ENCODE measurements at regions not wholly inside any gene's neighbourhood (a gene's known extent, or its start where the extent isn't known, plus 50 kb on each side); places are given as distances from the start of the nearest gene placed in this dataset.

- Histone ChIP-seq H3K27me3 (ENCODE audit: control insufficient read depth, insufficient read depth, low read length) (no peaks in the 10 kb centered on the region), H3K27ac (ENCODE audit: low read depth, low read length) (no peak overlapping the region), H3K4me3 (ENCODE audit: low read depth, low read length) (no peak overlapping the region), H3K9me3 (ENCODE audit: control insufficient read depth, insufficient read depth, low read length) (no peaks in the 10 kb centered on the region)
- DNase-seq (ENCODE audit: low read depth, low spot score), result no peak
- no peak for TF ChIP-seq CTCF (IDR thresholded peaks at IDR 0.05; ENCODE audit: low read depth, low read length)
- POLR2A ChIA-PET, result no interaction called here
- CTCF ChIA-PET, result no interaction called here
Observed at GRCh38 chrX:42725196-42725595, 52.8 kb downstream of the PPP1R2C start.

DNA sequence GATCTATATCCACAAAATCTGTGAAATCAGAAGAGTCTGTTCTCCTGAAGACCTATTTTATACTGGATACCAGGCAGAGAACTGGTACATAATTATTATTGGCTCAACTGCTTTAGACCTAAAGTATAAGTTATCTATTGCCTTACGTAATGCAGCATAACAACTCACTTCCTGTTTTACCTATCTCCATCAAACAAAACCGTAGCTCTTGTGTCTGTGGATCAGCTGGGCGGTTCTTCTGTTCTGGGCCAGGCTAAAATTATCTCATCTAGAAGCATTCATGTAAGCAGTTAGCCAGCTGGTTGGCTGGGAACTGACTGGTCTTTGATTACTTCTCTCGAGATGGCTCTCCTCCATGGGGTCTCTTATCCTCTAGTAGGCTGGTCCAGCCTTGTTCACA, 57.8 kb downstream of the PPP1R2C start:
- no peak overlapping the region for H3K4me3 ChIP-seq (ENCODE audit: low read depth, low read length)
- H3K27ac ChIP-seq (ENCODE audit: low read depth, low read length), result no peak overlapping the region
- no peaks in the 10 kb centered on the region for H3K9me3 ChIP-seq (ENCODE audit: control insufficient read depth, insufficient read depth, low read length)
- no peak for TF ChIP-seq CTCF (IDR thresholded peaks at IDR 0.05; ENCODE audit: low read depth, low read length)
- ChIA-PET POLR2A (no interaction called here), CTCF (no interaction called here)
- DNase-seq (ENCODE audit: low read depth, low spot score), result no peak
- no peaks in the 10 kb centered on the region for H3K27me3 ChIP-seq (ENCODE audit: control insufficient read depth, insufficient read depth, low read length)

GRCh38 chrX:42715701-42716262, 62.2 kb downstream of the PPP1R2C start:
- no peaks in the 10 kb centered on the region for H3K9me3 ChIP-seq (ENCODE audit: control insufficient read depth, insufficient read depth, low read length)
- ChIA-PET CTCF (no interaction called here), POLR2A (no interaction called here)
- H3K4me3 ChIP-seq (ENCODE audit: low read depth, low read length), result no peak overlapping the region
- no peak overlapping the region for H3K27ac ChIP-seq (ENCODE audit: low read depth, low read length)
- no peak for DNase-seq (ENCODE audit: low read depth, low spot score)
- no peak for TF ChIP-seq CTCF (IDR thresholded peaks at IDR 0.05; ENCODE audit: low read depth, low read length)
- no peaks in the 10 kb centered on the region for H3K27me3 ChIP-seq (ENCODE audit: control insufficient read depth, insufficient read depth, low read length)

- H3K27me3 ChIP-seq (ENCODE audit: control insufficient read depth, insufficient read depth, low read length), result no peaks in the 10 kb centered on the region
- H3K4me3 ChIP-seq (ENCODE audit: low read depth, low read length), result no peak overlapping the region
- H3K9me3 ChIP-seq (ENCODE audit: control insufficient read depth, insufficient read depth, low read length), result no peaks in the 10 kb centered on the region
- ChIA-PET POLR2A (no interaction called here), CTCF (no interaction called here)
- TF ChIP-seq CTCF (IDR thresholded peaks at IDR 0.05; ENCODE audit: low read depth, low read length), result no peak
- DNase-seq (ENCODE audit: low read depth, low spot score), result no peak
- H3K27ac ChIP-seq (ENCODE audit: low read depth, low read length), result no peak overlapping the region
Observed at GRCh38 chrX:42714981-42715700, 62.8 kb downstream of the PPP1R2C start.

DNA sequence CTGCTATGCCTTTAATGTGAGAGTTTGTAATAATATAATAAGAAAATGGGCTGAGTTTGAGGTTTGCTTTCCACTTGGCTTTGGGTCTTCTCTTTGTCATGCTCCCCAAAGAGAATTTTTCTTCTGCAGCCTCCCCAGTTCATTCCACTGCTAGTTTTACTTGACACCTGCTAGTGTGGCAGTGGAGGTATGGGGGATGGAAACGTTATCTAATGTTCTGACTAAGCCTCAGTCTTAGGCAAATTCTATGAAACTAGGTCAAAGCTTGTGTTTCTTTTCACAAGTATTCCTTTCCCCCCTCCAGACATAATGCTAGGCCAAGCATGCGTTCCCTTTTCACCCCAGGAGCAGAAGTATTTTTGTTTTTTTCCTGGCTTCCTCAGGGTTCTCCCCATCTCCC, 67.5 kb downstream of the PPP1R2C start:
- CTCF ChIA-PET, result no interaction called here
- Histone ChIP-seq H3K4me3 (ENCODE audit: low read depth, low read length) (no peak overlapping the region), H3K9me3 (ENCODE audit: control insufficient read depth, insufficient read depth, low read length) (no peaks in the 10 kb centered on the region), H3K27ac (ENCODE audit: low read depth, low read length) (no peak overlapping the region), H3K27me3 (ENCODE audit: control insufficient read depth, insufficient read depth, low read length) (no peaks in the 10 kb centered on the region)
- POLR2A ChIA-PET, result no interaction called here
- no peak for TF ChIP-seq CTCF (IDR thresholded peaks at IDR 0.05; ENCODE audit: low read depth, low read length)
- no peak for DNase-seq (ENCODE audit: low read depth, low spot score)

Measured in AG04450 (cell line).